ENCODE measurements at regions not wholly inside any gene's neighbourhood (a gene's known extent, or its start where the extent isn't known, plus 50 kb on each side); places are given as distances from the start of the nearest gene placed in this dataset.

DNA sequence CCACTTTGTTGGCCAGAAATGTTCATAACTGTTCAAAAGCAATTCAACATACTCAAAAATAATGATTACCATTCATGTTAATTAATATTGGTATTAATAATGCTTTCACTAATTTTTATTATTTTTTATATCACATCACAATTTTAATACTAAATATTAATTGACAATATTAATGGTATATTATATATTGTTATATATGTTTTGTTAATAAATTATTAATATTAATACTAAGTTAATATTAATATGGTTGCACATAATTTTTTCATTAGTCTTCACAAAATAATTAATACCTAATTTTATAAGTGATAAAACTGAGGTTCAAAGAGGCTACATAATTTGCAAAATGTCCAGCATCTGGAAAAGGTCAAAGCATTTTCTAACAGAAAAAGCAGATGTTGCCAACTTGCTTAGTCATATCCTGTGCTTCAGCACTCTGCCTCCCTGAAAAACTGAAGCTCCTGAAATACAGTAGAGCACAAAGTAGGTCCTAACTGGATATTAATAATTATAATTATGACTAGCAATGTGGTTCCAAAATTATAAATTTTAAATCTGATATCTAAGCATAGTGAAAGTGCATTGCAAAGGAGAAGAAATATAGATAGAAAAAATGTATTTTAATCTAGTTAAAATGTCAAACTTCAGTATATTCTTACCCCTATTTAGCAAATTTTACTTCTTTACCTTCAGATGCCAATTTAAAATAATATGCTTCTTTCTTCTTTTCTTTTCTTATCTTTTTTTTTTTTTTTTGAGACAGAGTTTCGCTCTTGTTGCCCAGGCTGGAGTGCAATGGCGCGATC, 123.2 kb upstream of the TNFSF4 start:
- TF ChIP-seq POLR2A (IDR thresholded peaks at IDR 0.05) (no peak), CTCF (IDR thresholded peaks at IDR 0.05) (no peak)

Data from adrenal gland (tissue), 5 donors.